ENCODE measurements at regions not wholly inside any gene's neighbourhood (a gene's known extent, or its start where the extent isn't known, plus 50 kb on each side); places are given as distances from the start of the nearest gene placed in this dataset.
"Not testable (repeated sequence)": the region's sequence is repeated elsewhere in the genome, so short reads cannot be mapped to it uniquely, and the experiment has no call there.

- H3K4me1 ChIP-seq = no peaks in the 10 kb centered on the region
- no peak overlapping the region for H3K4me3 ChIP-seq
- no peaks in the 10 kb centered on the region for H3K9me3 ChIP-seq
- no peaks in the 10 kb centered on the region for H3K27me3 ChIP-seq
- no peaks in the 10 kb centered on the region for H3K36me3 ChIP-seq
- DNase-seq (ENCODE audit: low spot score in 2 of 2) = no peak
- intact Hi-C loops (cut with DNase I) = no loop called here
- no peak overlapping the region for H3K27ac ChIP-seq
- TF ChIP-seq CTCF (IDR thresholded peaks at IDR 0.05) = no peak
These were observed 400.5 kb upstream of the SLC10A2 start for GRCh38 chr13:103466761-103467160.

GRCh38 chr13:103460246-103460645 is 394.0 kb upstream of the SLC10A2 start:
- not testable (repeated sequence) for H3K36me3 ChIP-seq

GRCh38 chr13:103457050-103457449 is 390.8 kb upstream of the SLC10A2 start:
- intact Hi-C loops (cut with DNase I); H3K9me3 ChIP-seq; H3K27ac ChIP-seq; H3K27me3 ChIP-seq; H3K36me3 ChIP-seq; H3K4me1 ChIP-seq; DNase-seq (ENCODE audit: low spot score in 2 of 2); H3K4me3 ChIP-seq: not testable (repeated sequence)

More at GRCh38 chr13:103460246-103460645, 394.0 kb upstream of the SLC10A2 start:
- H3K9me3 ChIP-seq; H3K4me3 ChIP-seq; DNase-seq (ENCODE audit: low spot score in 2 of 2); H3K27ac ChIP-seq; H3K27me3 ChIP-seq; H3K4me1 ChIP-seq; intact Hi-C loops (cut with DNase I): not testable (repeated sequence)

- Histone ChIP-seq H3K4me1 (no peaks in the 10 kb centered on the region), H3K27me3 (no peaks in the 10 kb centered on the region), H3K36me3 (no peaks in the 10 kb centered on the region), H3K9me3 (no peaks in the 10 kb centered on the region), H3K4me3 (no peak overlapping the region), H3K27ac (no peak overlapping the region)
- no peak for TF ChIP-seq CTCF (IDR thresholded peaks at IDR 0.05)
- DNase-seq (ENCODE audit: low spot score in 2 of 2) = no peak
- intact Hi-C loops (cut with DNase I) = no loop called here
These were observed 385.4 kb upstream of the SLC10A2 start for GRCh38 chr13:103451656-103452055.

GRCh38 chr13:103443604-103444003 is 377.4 kb upstream of the SLC10A2 start:
- Histone ChIP-seq H3K9me3 (no peaks in the 10 kb centered on the region), H3K36me3 (no peaks in the 10 kb centered on the region), H3K4me3 (no peak overlapping the region), H3K4me1 (no peaks in the 10 kb centered on the region), H3K27ac (no peak overlapping the region), H3K27me3 (no peaks in the 10 kb centered on the region)
- intact Hi-C loops (cut with DNase I) = no loop called here
- TF ChIP-seq CTCF (IDR thresholded peaks at IDR 0.05) = no peak
- no peak for DNase-seq (ENCODE audit: low spot score in 2 of 2)

GRCh38 chr13:103437651-103438050 is 371.4 kb upstream of the SLC10A2 start:
- DNase-seq (ENCODE audit: low spot score in 2 of 2) = no peak
- intact Hi-C loops (cut with DNase I) = no loop called here
- H3K27me3 ChIP-seq = no peaks in the 10 kb centered on the region
- no peaks in the 10 kb centered on the region for H3K9me3 ChIP-seq
- no peak overlapping the region for H3K27ac ChIP-seq
- no peaks in the 10 kb centered on the region for H3K4me1 ChIP-seq
- no peak for TF ChIP-seq CTCF (IDR thresholded peaks at IDR 0.05)
- no peaks in the 10 kb centered on the region for H3K36me3 ChIP-seq
- no peak overlapping the region for H3K4me3 ChIP-seq

GRCh38 chr13:103436057-103436654 is 369.9 kb upstream of the SLC10A2 start:
- intact Hi-C loops (cut with DNase I) = no loop called here
- no peak overlapping the region for H3K27ac ChIP-seq

More at GRCh38 chr13:103436057-103436654, 369.9 kb upstream of the SLC10A2 start:
- TF ChIP-seq CTCF (IDR thresholded peaks at IDR 0.05) = no peak
- no peaks in the 10 kb centered on the region for H3K4me1 ChIP-seq
- H3K27me3 ChIP-seq = no peaks in the 10 kb centered on the region
- H3K36me3 ChIP-seq = no peaks in the 10 kb centered on the region
- no peaks in the 10 kb centered on the region for H3K9me3 ChIP-seq
- DNase-seq (ENCODE audit: low spot score in 2 of 2) = no peak
- H3K4me3 ChIP-seq = no peak overlapping the region

All from ascending aorta (tissue), 2 donors.